ENCODE measurements at regions not wholly inside any gene's neighbourhood (a gene's known extent, or its start where the extent isn't known, plus 50 kb on each side); places are given as distances from the start of the nearest gene placed in this dataset.
A peak's percentile ranks its signal among the peaks of the same experiment; 100 is the strongest.

DNA sequence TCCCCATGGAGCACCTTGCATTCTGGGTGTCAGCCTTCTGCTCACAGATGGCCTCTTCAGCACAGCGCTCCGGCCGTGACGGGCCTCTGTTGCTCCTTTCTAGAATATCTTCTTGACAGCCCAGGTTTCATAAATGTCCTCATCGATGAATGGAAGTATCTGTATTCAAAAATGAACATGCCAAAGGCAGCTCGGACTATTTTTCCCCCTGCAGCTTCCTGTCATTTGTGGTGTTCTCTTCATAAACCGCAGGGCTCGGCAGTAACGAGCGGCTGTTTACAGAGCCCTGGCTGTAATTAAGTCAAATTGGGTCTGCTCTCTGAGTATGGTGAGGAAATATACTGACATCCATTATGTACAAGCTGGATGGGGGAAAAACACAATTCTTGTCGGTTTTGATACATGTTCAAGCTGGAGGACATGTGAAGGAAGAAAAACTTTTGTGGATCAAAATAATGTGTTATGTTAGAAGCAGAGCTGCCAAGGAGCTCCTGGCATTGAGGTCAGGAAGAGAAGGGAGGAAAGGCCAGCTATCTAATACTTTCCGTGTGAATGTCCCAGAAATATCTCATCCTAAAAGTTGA, 154.1 kb upstream of the CD180 start:
- DNase-seq = peak; percentile 71

DNA sequence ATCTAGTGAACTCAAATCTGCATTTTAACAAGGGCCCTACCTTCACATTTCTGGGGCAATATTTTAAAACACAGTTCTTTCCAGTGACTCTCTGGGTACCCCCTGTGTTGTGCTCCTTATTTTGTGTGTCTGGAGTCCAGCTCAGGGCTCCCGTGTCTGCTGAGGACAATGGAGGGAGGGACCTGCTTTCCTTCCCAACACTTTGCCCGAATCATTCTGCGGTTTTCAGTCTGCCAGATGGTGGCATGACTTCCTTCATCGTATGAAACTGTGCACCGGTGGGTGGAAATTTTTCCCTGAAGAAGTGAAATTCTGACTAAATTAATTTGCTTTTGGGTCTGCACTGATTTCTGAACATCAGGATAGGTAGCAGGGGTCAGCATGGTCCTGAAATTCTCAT, 153.6 kb upstream of the CD180 start:
- peak; percentile 49 for DNase-seq

DNA sequence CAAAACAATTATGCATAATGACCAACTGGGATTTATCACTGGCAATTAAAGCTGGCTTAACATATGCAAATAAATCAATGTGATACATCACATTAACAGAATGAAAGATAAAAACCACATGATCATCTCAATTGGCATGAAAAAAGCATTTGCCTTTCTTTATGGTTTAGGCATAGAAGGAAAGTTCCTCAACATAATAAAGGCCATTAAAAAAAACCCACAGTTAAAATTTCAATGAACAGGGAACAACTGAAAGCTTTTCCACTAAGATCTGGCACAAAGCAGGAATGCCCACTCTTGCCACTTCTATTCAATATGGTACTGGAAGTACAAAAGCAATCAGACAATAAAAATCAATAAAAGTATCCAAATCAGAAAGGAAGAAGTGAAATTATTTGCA, 151.2 kb upstream of the CD180 start:
- no peak for DNase-seq

DNA sequence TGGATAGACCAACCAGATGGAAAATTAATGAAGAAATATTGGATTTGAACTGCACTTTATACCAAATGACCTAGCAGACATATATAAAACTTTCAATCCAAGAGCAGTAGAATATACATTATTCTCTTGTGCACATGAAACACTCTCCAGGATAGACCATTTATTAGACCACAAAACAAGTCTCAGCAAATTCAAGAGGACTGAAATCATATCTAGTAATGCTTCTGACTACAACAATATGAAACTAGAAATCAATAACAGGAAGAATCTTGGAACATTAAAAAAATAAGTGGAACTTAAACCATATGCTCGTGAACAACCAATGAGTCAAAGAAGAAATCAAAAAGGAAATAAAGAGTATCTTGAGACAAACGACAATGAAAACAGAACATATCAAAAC, 150.0 kb upstream of the CD180 start:
- no peak for DNase-seq

DNA sequence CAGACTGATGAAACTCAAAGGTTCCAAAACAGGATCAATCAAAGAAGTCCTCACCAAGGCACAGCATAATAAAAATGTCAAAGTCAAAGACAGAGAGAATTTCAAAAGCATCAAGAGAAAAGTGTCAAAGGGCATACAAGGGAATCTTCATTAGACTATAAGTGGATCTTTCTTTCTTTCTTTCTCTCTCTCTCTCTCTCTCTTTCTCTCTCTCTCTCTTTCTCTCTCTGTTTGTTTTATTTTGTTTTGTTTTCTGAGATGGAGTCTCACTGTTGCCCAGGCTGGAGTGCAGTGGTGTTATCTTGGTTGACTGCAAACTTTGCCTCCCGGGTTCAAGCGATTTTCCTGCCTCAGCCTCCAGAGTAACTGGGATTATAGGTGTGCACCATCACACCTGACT, 148.3 kb upstream of the CD180 start:
- no peak for DNase-seq

GRCh38 chr5:67343835-67344234, 147.2 kb upstream of the CD180 start:
- DNase-seq = no peak

DNA sequence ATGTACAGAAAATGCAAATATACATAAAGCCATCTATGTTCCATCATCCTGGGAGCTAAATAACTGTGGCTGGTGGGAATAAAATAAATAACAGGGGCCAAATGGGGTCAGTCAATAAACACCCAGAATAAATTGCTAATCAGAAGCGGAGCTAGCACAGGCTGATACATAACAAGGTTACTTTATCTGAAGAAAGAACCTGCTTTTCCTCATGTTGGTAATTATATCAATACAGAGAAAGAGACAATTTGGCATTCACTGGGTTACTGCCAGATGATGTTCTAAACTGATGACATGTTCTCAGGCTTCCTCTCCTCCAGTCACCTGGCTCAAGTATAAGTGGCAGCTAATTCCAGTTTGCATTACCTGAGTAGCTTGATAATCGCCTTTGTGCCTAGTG, 144.9 kb upstream of the CD180 start:
- no peak for DNase-seq

DNA sequence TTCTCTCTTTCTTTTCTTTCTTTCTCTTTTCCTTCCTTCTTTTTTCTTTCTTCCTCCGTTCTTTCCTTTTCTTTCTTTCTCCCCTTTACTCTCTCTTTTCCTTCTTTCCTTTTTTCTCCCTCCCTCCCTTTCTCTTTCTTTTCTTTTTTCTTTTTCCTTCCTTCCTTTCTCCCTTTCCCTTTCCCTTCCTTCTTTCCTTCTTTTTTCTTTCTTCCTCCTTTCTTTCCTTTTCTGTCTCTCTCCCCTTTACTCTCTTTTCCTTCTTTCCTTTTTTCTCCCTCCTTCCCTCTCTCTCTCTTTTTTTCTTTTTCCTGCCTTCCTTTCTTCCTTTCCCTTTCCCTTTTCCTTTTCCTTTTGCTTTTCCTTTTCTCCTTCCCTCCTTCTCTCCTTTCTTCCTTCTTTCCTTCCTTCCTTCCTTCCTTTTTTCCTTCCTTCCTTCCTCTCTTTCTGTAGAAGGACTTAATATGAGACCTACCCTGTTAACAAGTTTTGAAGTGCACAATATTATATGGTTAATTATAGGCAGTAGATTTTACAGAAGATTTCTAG, 142.7 kb upstream of the CD180 start:
- DNase-seq = no peak

DNA sequence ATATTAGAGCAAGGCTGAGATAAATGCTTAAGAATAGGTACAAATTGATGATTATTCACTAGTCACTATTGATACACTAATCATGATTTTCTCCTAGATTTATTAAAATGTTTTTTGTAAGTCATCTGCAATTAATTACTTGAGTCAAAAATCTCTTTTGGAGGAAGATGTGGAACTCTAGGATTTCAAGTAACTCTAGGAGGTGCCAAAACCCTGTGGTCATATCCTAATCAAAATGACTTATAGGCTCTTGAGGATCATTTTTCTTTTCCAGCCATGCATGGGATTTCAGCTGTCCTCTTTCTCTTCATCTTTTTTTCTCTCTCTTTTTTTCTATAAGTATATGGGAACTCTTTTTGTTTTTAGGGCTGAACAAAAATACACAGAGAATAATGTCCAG, 141.8 kb upstream of the CD180 start:
- no peak for DNase-seq

GRCh38 chr5:67337751-67338150, 141.2 kb upstream of the CD180 start:
- DNase-seq = no peak

DNA sequence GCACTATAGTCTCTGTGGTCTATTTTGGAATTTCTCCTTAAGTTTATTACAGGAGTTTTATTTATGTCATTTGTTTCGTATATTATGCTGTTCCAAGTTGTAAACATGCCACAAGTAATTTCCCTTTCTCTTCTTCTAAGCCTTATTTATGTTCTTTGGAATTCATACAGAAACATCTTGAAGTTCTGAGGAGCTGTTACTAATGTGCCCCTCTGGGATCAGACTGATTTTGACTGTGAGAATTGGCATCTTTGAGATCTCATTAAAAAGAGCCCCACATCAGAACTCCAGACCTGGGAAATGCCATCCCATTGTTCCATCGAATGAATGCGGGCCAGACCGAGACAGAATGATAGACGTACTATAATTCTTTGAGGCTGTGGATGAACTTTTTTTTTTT, 138.8 kb upstream of the CD180 start:
- DNase-seq = no peak

DNA sequence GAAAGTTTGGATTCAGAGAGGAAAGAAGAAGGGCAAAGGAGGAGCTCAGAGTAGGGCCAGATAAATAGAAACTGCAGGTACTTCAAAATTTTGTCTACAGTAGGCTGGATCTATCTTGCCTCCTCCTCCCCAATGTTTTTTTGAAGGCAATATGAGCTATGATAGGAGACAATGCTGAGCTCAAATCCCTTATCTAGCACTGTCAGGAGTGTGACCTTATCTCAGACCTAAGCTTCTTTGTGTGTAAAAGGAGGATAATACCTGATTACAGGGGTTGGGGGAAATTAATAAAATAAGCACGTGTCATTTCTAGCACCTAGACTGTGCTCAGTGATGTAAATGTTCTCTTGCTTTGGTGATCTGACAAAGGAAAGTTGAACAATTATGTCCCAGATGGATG, 137.8 kb upstream of the CD180 start:
- DNase-seq = no peak

GRCh38 chr5:67333171-67333570, 136.6 kb upstream of the CD180 start:
- no peak for DNase-seq

GRCh38 chr5:67331296-67331925, 134.8 kb upstream of the CD180 start:
- DNase-seq = no peak

DNA sequence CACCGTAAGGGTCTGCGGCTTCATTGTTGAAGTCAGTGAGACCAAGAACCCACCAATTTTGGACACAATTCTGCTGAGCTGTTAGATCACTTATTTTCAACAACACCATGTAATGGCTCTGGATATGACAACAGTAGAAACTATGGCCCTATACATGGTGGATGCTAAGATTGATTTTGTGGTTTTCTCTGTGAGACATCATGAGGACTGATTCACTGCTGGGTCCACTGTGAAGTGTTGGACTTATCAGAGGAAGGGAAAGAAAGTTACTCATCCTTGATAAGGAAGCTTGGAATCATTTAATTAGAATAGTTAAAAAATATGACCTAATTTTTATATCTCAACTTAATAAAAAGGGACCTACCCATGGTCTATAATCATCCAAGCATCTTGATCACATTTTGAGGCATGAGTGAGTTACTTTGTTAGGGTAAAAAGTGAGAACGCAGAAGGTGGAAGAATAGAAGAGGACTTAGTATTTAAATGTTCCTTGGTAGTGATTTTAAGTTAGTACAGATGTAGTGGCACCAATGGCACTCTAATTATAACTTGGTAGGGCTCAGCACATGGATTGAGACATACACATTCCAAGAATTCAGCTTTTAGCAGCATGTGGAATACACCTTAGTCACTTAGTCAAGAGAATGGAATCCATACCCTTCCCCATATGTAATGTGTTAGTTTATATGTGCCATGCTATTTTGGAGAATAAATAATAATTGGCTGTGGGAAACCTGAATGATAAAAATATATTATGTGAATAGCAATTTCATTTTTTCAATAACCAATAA, 123.5 kb upstream of the CD180 start:
- DNase-seq = no peak

DNA sequence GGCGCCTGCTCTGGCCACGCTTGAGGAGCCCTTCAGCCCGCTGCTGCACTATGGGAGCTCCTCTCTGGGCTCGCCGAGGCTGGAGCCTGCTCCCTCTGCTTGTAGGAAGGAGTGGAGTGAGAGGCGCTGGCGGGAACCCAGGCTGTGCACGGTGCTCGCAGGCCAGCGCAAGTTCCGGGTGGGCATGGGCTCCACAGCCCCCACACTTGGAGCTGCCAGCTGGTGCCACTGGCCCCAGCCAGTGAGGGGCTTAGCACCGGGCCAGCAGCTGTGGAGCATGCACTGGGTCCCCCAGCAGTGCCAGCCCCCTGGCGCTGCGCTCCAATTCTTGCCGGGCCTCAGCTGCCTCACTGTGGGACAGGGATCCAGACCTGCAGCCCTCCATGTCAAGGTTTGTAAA, 122.1 kb upstream of the CD180 start:
- no peak for DNase-seq

DNA sequence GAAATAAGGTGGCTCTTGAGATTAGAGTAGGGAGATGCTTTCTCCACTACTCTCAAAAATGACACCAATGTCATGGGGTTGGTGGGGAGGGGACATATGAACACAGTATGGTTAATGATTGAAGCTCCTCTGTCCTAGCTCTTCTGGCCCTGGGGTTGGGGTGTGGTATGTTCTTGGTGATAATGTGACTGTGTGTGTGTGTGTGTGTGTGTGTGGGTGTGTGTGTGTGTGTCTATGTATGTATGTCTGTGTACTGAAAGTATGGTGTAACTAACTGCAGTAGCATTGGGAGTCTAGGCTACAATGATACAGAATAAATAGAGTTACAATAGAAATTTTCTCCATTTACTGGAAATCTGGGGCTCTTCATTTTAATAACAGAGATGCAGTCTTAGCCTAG, 121.0 kb upstream of the CD180 start:
- DNase-seq = no peak

DNA sequence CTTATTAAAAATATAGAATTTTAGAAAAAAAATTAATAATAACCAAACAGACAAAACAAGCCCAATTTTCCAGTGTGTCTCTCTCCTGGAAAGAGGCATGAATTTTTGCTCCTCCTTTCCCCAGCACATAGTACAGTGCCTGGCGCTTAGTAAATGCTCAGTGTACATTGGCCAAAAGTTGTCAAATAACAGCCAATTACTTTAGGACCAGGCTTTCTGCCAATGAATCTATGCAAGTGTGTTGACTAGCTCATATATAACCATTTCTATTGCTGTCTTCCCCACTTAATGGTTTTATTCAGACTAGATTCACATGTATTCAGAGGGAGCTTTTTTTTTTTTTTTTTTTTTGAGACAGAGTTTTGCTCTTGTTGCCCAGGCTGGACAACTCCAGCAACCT, 120.1 kb upstream of the CD180 start:
- no peak for DNase-seq

DNA sequence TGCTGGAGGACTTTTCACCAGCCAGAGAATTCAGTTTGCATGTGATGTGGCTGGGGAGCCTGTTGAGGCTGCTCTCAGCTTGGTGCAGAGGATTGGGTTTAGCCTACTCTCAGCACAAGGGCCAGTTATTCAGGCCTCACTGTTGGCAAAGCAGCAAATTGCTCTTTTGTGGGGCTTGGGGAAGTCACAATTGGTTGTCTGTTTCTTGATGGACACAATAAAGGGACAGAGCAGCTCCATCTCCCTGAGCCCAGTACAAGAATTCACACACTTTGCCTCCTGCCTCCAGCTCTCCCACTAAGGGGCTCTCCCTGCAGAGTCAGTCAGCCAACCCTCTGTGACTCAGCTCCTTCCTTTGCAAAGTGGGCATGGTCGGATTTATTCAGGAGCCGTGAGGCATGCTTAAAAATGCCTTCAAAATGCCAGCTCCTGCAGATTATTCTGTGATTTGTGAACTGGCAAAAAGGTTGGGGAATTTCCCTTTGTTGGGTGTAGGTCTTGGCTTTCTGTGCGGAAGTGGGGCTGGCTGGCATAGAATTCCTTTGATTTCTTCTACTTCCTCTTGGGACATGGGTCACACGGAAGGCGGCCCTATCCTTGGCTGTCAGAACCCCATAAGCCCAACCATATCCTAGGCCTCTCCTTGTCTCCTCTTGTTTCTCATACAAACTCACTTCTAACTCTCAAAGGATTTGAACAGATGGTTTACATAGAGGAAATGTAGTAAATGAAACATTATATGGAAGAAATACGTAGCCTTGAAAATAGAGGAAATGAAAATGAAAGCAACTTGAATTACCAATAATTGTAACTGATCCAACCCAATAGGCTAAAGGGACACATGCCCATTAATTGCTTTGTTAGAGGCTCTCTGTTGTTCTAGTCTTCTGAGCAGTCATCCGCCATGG, 118.7 kb upstream of the CD180 start:
- DNase-seq = no peak

DNA sequence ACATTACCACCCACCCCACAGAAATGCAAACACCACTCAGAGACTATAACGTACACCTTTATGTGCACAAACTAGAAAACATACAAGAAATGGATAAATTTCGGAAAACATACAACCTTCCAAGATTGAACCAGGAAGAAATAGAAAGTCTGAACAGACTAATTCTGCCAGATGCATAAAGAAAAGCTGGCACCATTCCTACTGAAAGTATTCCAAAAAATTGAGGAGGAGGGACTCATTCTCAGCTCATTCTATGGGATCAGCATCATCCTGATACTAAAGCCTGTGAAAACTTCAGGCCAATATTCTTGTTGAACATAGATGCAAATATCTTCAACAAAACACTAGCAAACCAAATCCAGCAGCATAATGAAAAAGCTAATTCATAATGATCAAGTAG, 115.1 kb upstream of the CD180 start:
- no peak for DNase-seq

DNA sequence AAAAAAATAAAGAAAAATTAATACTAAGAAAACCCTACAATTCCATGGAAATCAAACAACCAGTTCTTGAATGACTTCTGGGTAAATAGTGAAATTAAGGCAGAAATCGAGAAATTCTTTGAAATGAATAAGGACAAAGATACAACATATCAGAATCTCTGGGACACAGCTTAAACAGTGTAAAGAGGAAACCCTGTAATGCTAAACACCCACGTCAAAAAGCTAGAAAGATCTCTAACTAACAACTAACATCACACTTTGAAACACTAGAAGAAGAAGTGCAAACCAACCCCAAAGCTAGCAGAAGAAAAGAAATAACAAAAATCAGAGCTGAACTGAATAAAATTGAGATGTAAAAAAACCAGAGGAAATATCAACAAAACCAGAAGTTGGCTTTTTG, 114.6 kb upstream of the CD180 start:
- no peak for DNase-seq

DNA sequence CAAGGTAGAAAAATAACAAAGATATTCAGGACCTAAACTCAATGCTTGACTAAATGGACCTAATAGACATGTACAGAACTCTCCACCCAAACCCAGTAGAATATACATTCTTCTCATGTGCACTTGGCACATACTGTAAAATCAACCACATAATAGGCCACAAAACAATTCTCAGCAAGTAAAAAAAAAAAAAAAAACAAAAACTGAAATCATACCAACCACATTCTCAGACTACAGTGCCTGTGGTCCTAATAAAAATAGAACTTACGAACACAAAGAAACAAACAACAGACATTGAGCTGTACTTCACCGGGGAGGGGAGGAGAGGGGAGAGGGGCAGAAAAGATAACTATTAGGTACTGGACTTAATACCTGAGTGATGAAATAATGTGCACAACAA, 114.1 kb upstream of the CD180 start:
- no peak for DNase-seq

DNA sequence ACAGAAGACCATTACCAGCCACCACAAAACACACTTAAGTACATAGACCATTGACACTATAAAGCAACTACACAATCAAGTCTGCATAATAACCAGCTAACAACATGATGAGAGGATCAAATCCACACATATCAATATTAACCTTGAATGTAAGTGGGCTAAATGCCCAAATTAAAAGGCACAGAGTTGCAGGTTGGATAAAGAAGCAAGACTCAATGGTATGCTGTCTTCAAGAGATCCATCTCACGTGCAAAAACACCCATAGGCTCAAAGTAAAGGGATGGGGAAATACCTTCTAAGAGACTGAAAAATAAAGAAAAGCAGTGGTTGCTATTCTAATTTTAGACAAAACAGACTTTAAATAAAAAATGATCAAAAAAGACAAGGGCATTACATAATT, 113.6 kb upstream of the CD180 start:
- DNase-seq = no peak

Measured in NCI-H526 treated with DMSO at 0.1 percent for 48 hours (cell line).